Left renal pelvis (tissue), 4 donors: ENCODE measurements at regions not wholly inside any gene's neighbourhood (a gene's known extent, or its start where the extent isn't known, plus 50 kb on each side); places are given as distances from the start of the nearest gene placed in this dataset.
A peak's percentile ranks its signal among the peaks of the same experiment; 100 is the strongest.

Experiments used
- DNase-seq, 4 donors: peaks; one replicate each; pipeline ENCODE4 v3.0.0-alpha.2; 2013; ENCODE audit warnings: low read depth in 4 of 4, low spot score in 3 of 4

GRCh38 chr15:94177112-94177511, 54.2 kb upstream of the MCTP2 start:
- no peak for DNase-seq

- no peak for DNase-seq
These were observed 55.9 kb upstream of the MCTP2 start for GRCh38 chr15:94175420-94175819.

GRCh38 chr15:94174399-94174802, 57.0 kb upstream of the MCTP2 start:
- no peak for DNase-seq

GRCh38 chr15:94168250-94168649, 63.1 kb upstream of the MCTP2 start:
- no peak for DNase-seq

- no peak for DNase-seq
These were observed 66.4 kb upstream of the MCTP2 start for GRCh38 chr15:94164971-94165370.

- peak; percentile 33 to 57 (median 44) for DNase-seq
These were observed 67.1 kb upstream of the MCTP2 start for GRCh38 chr15:94164202-94164807.

GRCh38 chr15:94162939-94163338, 68.4 kb upstream of the MCTP2 start:
- no peak for DNase-seq

GRCh38 chr15:94154255-94154654, 77.1 kb upstream of the MCTP2 start:
- DNase-seq, result no peak

GRCh38 chr15:94145046-94145445, 86.3 kb upstream of the MCTP2 start:
- DNase-seq, result peak in 1 of 4 donors; percentile 12

GRCh38 chr15:94141802-94142201, 89.6 kb upstream of the MCTP2 start:
- DNase-seq, result no peak

- DNase-seq, result no peak
These were observed 95.7 kb upstream of the MCTP2 start for GRCh38 chr15:94135486-94136147.

GRCh38 chr15:94131875-94132274, 99.5 kb upstream of the MCTP2 start:
- no peak for DNase-seq

GRCh38 chr15:94130504-94130903, 100.9 kb upstream of the MCTP2 start:
- DNase-seq, result no peak

GRCh38 chr15:94127006-94127405, 104.4 kb upstream of the MCTP2 start:
- no peak for DNase-seq

GRCh38 chr15:94125698-94126097, 105.7 kb upstream of the MCTP2 start:
- DNase-seq, result no peak

GRCh38 chr15:94125156-94125555, 106.2 kb upstream of the MCTP2 start:
- DNase-seq, result no peak

GRCh38 chr15:94122516-94122915, 108.8 kb upstream of the MCTP2 start:
- DNase-seq, result no peak

GRCh38 chr15:94119923-94120775, 111.2 kb upstream of the MCTP2 start:
- DNase-seq, result peak; percentile 67 to 75 (median 72)

- DNase-seq, result no peak
These were observed 112.0 kb upstream of the MCTP2 start for GRCh38 chr15:94119298-94119811.

- no peak for DNase-seq
These were observed 120.8 kb upstream of the MCTP2 start for GRCh38 chr15:94110476-94111130.

- DNase-seq, result no peak
These were observed 123.7 kb upstream of the MCTP2 start for GRCh38 chr15:94107652-94108051.
